ENCODE measurements at regions not wholly inside any gene's neighbourhood (a gene's known extent, or its start where the extent isn't known, plus 50 kb on each side); places are given as distances from the start of the nearest gene placed in this dataset.
"Not testable (repeated sequence)": the region's sequence is repeated elsewhere in the genome, so short reads cannot be mapped to it uniquely, and the experiment has no call there.

- no peak for DNase-seq
Observed at GRCh38 chr12:34305176-34305575, 282.9 kb downstream of the ALG10 start.

DNA sequence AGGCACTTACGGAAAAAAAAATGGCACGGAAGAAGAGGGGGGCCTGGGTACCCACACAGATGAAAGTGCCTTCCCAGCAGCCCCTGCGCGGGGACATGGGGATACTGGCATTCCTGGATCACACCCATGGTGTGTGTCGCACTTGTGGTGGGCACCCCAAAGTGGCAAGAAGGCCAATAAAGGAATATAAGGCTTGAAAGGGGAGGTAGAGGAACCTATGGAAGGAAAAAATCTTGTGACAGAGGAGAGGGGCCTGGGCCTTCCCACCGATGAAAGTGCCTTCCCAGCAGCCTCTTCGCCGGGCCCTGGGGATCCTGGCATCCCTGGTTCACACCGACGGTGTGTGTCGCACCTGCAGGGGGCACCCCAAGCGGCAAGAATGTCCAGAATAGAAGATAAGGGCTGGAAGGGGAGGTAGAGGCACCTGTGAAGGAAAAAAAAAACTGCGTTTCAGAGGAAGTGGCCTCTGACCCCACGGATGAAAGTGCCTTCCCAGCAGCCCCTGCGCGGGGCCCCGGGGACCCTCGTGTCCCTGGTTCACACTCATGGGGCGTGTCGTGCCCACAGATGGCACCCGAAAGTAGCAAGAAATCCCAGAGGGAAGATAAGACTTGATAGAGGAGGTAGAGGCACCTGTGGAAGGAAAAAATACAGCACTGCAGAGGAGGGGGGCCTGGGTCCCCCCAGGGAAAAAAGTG lies 284.0 kb downstream of the ALG10 start:
- DNase-seq, result no peak

DNA sequence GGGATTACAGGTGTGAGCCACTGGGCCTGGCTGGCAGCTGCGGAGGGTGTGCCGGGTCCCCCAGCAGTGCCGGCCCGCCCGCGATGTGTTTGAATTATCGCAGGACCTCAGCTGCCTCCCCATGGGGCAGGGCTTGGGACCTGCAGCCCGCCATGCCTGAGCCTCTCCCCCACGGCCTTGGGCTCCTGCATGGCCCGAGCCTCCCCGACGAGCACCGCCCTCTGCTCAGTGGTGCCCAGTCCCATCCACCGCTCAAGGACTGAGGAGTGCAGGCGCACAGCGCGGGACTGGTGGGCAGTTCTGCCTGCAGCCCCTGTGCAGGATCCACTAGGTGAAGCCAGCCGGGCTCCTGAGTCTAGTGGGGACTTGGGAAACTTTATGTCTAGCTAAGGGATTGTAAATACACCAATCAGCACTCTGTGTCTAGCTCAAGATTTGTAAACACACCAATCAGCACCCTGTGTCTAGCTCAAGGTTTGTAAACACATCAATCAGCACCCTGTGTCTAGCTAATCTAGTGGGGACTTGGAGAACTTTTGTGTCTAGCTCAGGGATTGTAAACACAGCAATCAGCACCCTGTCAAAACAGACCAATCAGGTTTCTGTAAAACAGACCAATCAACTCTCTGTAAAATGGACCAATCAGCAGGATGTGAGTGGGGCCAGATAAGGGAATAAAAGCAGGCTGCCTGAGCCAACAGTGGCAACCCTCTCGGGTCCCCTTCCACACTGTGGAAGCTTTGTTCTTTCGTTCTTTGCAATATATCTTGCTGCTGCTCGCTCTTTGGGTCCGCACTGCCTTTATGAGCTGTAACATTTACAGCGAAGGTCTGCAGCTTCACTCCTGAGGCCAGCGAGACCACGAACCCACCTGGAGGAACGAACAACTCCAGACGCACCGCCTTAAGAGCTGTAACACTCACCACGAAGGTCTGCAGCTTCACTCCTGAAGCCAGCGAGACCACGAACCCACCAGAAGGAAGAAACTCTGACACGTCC lies 287.8 kb downstream of the ALG10 start:
- not testable (repeated sequence) for DNase-seq

GRCh38 chr12:34311337-34311736 lies 289.0 kb downstream of the ALG10 start:
- DNase-seq, result no peak

DNA sequence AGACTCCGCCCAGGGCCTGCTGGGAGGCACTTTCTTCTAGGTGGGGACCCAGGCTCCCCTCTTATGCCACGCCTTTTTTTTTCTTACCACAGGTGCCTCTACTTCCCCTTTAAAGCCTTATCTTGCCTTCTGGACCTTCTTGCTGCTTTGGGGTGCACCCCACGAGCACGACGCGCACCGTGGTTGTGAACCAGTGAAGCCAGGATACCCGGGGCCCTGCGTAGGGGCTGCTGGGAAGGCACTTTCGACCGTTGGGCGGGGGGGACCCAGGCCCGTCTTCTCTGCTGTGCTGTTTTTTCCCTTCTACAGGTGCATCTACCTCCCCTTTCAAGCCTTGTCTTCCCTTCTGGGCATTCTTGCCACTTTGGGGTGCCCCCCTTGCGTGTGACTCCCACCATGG lies 305.4 kb downstream of the ALG10 start:
- DNase-seq, result no peak

DNA sequence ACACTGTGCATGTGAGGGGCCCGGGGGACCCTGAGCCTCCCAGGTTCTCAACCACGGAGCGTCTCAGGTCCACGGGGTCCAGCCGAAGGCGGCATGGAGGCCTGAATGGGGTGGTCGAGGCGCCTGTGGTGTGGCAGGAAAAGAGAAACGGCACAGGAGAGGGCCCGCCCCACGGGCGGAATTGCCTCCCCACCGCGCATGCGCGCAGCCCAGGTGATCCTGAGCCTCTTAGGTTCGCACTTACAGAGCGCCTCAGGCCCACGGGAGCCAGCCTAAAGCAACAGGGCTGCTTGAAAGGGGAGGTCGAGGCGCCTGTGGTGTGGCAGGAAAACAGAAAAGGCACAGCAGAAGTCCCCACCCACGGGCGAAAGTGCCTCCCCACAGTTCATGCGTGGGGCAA lies 311.0 kb downstream of the ALG10 start:
- DNase-seq, result no peak

- DNase-seq, result no peak
Observed at GRCh38 chr12:34334538-34334937, 312.2 kb downstream of the ALG10 start.

- DNase-seq, result no peak
Observed at GRCh38 chr12:34334953-34335743, 312.9 kb downstream of the ALG10 start.

DNA sequence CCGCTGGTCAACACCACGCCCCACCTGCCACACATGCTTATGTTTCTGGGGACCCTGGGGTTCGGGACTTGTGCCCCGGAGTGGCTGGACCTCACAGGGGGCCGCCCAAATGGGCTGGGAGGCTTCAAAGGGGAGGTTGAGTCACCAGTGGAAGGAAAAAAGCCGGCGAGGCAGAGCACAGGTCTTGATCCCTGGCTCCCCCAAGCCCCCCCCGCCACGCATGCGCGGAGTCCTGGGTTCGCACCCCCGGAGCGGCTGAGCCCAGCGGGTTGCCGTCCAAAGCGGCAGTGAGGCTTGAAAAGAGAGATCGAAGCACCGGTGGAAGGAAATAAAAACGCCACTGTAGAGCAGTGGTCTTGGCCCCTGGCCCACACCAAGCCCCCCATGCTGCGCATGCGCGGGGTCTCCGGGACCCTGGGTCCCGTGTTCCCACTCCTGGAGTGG lies 313.5 kb downstream of the ALG10 start:
- DNase-seq, result no peak

- DNase-seq, result no peak
Observed at GRCh38 chr12:34336619-34337465, 314.5 kb downstream of the ALG10 start.

- DNase-seq, result no peak
Observed at GRCh38 chr12:34338751-34339150, 316.5 kb downstream of the ALG10 start.

DNA sequence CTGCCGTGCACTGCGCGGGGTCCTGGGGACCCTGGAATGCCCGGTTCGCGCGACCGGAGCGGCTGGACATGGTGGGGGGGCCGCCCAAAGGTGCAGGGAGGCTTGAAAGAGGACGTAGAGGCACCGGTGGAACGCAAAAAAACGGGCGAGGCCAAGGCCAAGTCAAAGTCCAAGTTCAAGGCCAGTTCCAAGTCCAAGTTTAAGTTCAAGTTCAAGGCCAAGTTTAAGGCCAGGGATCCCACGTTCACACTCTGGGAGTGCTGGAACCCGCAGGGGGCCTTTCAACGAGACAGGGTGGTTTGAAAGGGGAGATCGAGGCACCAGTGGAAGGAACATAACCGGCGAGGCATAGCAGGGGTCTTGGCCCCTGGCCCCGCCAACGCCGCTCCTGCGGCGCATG lies 317.6 kb downstream of the ALG10 start:
- DNase-seq, result no peak

- DNase-seq, result no peak
Observed at GRCh38 chr12:34340534-34341361, 318.5 kb downstream of the ALG10 start.

DNA sequence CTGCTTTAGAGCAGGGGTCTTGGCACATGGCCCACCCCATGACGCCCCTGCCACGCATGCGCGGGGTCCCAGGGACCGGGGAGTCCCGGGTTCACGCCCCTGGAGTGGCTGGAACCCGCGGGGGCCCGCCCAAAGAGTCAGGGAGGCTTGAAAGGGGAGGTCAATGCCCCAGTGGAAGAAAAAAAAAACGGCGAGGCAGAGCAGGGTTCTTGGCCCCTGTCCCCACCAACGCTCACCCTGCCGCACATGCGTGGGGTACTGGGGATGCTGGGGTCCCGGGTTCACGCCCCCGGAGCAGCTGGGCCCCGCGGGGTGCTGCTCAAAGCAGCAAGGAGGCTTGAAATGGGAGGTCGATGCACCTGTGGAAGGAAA lies 319.1 kb downstream of the ALG10 start:
- no peak for DNase-seq

DNA sequence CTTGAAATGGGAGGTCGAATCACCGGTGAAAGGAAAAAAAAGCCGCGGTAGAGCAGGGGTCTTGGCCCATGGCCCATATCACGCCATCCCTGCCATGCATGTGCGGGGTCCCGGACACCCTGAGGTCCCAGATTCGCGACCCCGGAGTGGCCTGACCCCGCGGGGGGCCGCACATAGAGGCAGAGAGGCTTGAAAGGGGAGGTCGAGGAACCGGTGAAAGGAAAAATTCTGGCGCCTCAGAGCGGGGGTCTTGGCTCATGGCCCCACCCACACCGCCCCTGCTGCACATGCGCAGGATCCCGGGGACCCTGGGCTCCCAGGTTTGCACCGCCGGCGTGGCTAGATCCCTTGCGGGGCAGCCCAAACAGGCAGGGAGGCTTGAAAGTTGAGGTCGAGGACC lies 319.8 kb downstream of the ALG10 start:
- DNase-seq, result no peak

- no peak for DNase-seq
Observed at GRCh38 chr12:34343345-34343744, 321.0 kb downstream of the ALG10 start.

DNA sequence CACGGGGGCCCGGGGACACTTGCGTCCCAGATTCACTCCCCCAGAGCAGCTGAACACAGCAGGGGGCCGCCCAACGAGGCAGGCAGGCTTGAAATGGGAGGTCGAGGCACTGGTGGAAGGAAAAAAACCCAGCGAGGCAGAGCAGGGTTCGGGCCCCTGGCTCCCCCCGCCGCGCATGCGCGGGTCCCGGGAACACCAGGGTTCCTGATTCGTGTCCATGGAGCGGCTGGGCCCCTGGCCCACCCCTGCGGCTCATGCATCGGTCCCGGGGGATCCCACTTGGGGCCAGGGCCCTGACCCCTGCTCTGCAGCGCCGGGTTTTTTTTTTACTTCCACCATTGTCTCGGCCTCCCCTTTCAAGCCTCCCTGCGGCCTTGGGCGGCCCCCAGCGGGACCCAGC lies 321.5 kb downstream of the ALG10 start:
- no peak for DNase-seq

- DNase-seq, result no peak
Observed at GRCh38 chr12:34344851-34345522, 322.7 kb downstream of the ALG10 start.

- no peak for DNase-seq
Observed at GRCh38 chr12:34345801-34346200, 323.5 kb downstream of the ALG10 start.

DNA sequence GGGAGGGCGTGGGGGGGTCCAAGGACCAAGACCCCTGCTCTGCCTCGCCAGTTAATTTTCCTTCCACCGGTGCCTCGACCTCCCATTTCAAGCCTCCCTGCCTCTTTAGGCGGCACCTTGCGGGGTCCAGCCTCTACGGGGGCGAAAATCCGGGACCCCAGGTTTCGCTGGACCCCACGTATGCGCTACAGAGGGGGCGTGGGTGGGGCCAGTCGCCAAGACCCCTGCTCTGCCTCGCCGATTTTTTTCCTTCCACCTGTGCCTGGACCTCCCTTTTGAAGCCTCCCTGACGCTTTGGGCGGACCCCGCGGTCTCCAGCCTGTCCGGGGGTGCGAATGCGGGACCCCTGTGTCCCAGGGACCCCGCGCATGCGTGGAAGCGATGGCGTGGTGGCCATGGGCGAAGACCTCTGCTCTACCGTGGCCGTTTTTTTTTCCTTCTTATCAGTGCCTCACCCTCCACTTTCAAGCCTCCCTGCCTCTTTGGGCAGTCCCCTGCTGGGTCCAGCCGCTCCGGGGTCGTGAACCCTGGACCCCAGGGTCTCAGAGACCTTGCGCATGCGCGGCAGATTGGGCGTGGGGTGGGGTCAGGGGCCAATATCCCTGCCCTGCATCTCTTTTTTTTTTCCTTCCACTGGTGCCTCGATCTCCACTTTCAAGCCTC lies 324.2 kb downstream of the ALG10 start:
- no peak for DNase-seq

Measured in CD4-positive, alpha-beta T cell treated with Interferon alpha-2 for 1 hour (primary cell).